Endothelial cell of umbilical vein (primary cell): ENCODE measurements at regions not wholly inside any gene's neighbourhood (a gene's known extent, or its start where the extent isn't known, plus 50 kb on each side); places are given as distances from the start of the nearest gene placed in this dataset.

Experiments used
- BruUV-seq: library from RNA; stranded (reverse); fragments of 400-500 nt; replicated peaks from 2 replicates; lab custom pipeline; 2021; lab: Mats Ljungman, UMichigan
- CTCF ChIA-PET: fragments of 300-600, 350-600 bp; sonication (Branson Sonifier 250); formaldehyde crosslinking; loops from one replicate; lab custom pipeline; 2021; ENCODE audit warnings: antibody characterized with exemption, inconsistent platforms; lab: Charles Lee
- POLR2A ChIA-PET: fragments of 300-600, 350-600 bp; sonication (Branson Sonifier 250); formaldehyde crosslinking; loops from one replicate; lab custom pipeline; 2021; ENCODE audit warnings: antibody characterized with exemption, inconsistent platforms; lab: Charles Lee
- DNase-seq: peaks from one replicate; pipeline ENCODE4 v3.0.0-alpha.2; 2011; ENCODE audit warnings: low read depth, low spot score
- FAIRE-seq: peaks from 2 replicates; lab custom pipeline; 2011; peaks lifted over from hg19 to GRCh38; lab: Jason Lieb, UNC
- H2AFZ ChIP-seq: 2 replicates; pipeline ENCODE4 v1.6.0; 2012; ENCODE audit warnings: low read depth, low read length, control low read depth, inconsistent platforms
- H3K27ac ChIP-seq: 2 replicates; pipeline ENCODE4 v1.5.1; 2011; ENCODE audit warnings: low read depth, mild to moderate bottlenecking, control low read depth, low read length, moderate library complexity; ENCODE audit not compliant: insufficient read depth
- H3K27me3 ChIP-seq, 2 experiments: 2 replicates each; pipeline versions ENCODE4 v1.6.0 to v1.6.1; 2011; ENCODE audit warnings: low read length in 2 of 2, mixed read lengths in 1 of 2; ENCODE audit not compliant: control insufficient read depth in 2 of 2, insufficient read depth in 2 of 2
- H3K36me3 ChIP-seq, 2 experiments: 2 replicates in 1 of 2; 3 replicates in 1 of 2; pipeline ENCODE4 v1.5.1; 2011; ENCODE audit warnings: low read length in 2 of 2, mild to moderate bottlenecking in 1 of 2, moderate library complexity in 1 of 2; ENCODE audit not compliant: control insufficient read depth in 2 of 2, insufficient read depth in 2 of 2; ENCODE audit errors: extremely low read depth in 1 of 2
- H3K4me1 ChIP-seq: 3 replicates; pipeline ENCODE4 v1.5.1; 2011; ENCODE audit warnings: mild to moderate bottlenecking, low read length; ENCODE audit not compliant: control insufficient read depth, insufficient read depth; ENCODE audit errors: extremely low read depth
- H3K4me2 ChIP-seq: 2 replicates; pipeline ENCODE4 v1.6.1; 2011; ENCODE audit warnings: low read length, control low read depth, mixed read lengths; ENCODE audit not compliant: insufficient read depth
- H3K4me3 ChIP-seq, 3 experiments: fragments of 200-600 bp in 1 of 3; sonication (generic), shearing (Covaris generic) in 1 of 3; replicated peaks in 1 of 3; 2 replicates each; pipeline ENCODE4 v1.5.1; 2011 to 2016; ENCODE audit warnings: control low read depth in 3 of 3, low read length in 3 of 3, mild to moderate bottlenecking in 2 of 3, inconsistent platforms in 1 of 3, low read depth in 1 of 3, moderate library complexity in 1 of 3; ENCODE audit not compliant: insufficient read depth in 1 of 3
- H3K79me2 ChIP-seq: 2 replicates; pipeline ENCODE4 v1.6.0; 2012; ENCODE audit warnings: low read length, inconsistent platforms; ENCODE audit not compliant: control insufficient read depth, insufficient read depth
- H3K9ac ChIP-seq: replicated peaks from 2 replicates; pipeline ENCODE3; 2011; ENCODE audit warnings: low read length, control low read depth; ENCODE audit not compliant: insufficient read depth; ENCODE audit errors: extremely low read depth
- H3K9me1 ChIP-seq: replicated peaks from 3 replicates; pipeline ENCODE4 v1.6.0; 2011; ENCODE audit warnings: mild to moderate bottlenecking, low read length; ENCODE audit not compliant: control insufficient read depth, insufficient read depth; ENCODE audit errors: extremely low read depth
- H3K9me3 ChIP-seq: replicated peaks from 2 replicates; pipeline ENCODE4 v1.5.1; 2012; ENCODE audit warnings: low read length, inconsistent platforms; ENCODE audit not compliant: control insufficient read depth, insufficient read depth
- H4K20me1 ChIP-seq: replicated peaks from 2 replicates; pipeline ENCODE3; 2011; ENCODE audit warnings: mild to moderate bottlenecking, low read length; ENCODE audit not compliant: control insufficient read depth, insufficient read depth; ENCODE audit errors: extremely low read depth
- EZH2 ChIP-seq: IDR thresholded peaks from 2 replicates; pipeline ENCODE4 v1.6.1; 2012; ENCODE audit warnings: borderline replicate concordance, low read depth, mild to moderate bottlenecking, moderate library complexity, low read length, inconsistent platforms; ENCODE audit not compliant: severe bottlenecking
- FOS ChIP-seq: IDR thresholded peaks from 2 replicates; pipeline ENCODE4 v1.6.1; 2011; ENCODE audit warnings: mild to moderate bottlenecking, low read length, moderate library complexity, borderline replicate concordance; ENCODE audit not compliant: insufficient read depth
- GATA2 ChIP-seq: IDR thresholded peaks from 2 replicates; pipeline ENCODE4 v1.7.0; 2011; ENCODE audit warnings: low read depth, mild to moderate bottlenecking, moderate library complexity, mixed read lengths, low read length; ENCODE audit not compliant: insufficient read length, insufficient read depth
- JUN ChIP-seq: IDR thresholded peaks from 2 replicates; pipeline ENCODE4 v1.6.1; 2011; ENCODE audit warnings: borderline replicate concordance, low read depth; ENCODE audit not compliant: insufficient read length, insufficient read depth
- MYC ChIP-seq: IDR thresholded peaks from one replicate; pipeline ENCODE4 v1.6.1; 2011; ENCODE audit warnings: mild to moderate bottlenecking, low read depth, low read length
- POLR2A ChIP-seq: IDR thresholded peaks from 2 replicates; pipeline ENCODE4 v1.6.1; 2012; ENCODE audit warnings: low read depth, mild to moderate bottlenecking, control low read depth, low read length
- POLR2AphosphoS5 ChIP-seq: IDR thresholded peaks from 2 replicates; pipeline ENCODE4 v1.6.1; 2012; ENCODE audit warnings: low read depth, mild to moderate bottlenecking, control low read depth, low read length, moderate library complexity; ENCODE audit not compliant: insufficient read depth
- dilution Hi-C: fragments of 300-500 bp; cut with MboI; formaldehyde crosslinking; loops from one replicate; pipeline ENCODE4 v1.15.0; 2019; ENCODE audit warnings: low sequenced_read_pairs; ENCODE audit not compliant: extremely low pct_ligation_motif_present
- intact Hi-C: fragments of 100-400 bp; cut with micrococcal nuclease; formaldehyde crosslinking; loops from one replicate; pipeline ENCODE4 v1.10.0; 2022
- TF ChIP-seq, protein P1 (sequence below): IDR thresholded peaks from 2 replicates; pipeline ENCODE4 v1.6.1; 2011; ENCODE audit not compliant: insufficient read depth, insufficient read length
- TF ChIP-seq, protein P2 (sequence below), 2 donors: IDR thresholded peaks; 1 replicate in 1 of 2; 2 replicates in 1 of 2; pipeline ENCODE4 v1.5.1; 2011; ENCODE audit warnings: low read length in 2 of 2, mild to moderate bottlenecking in 2 of 2, moderate library complexity in 2 of 2, control low read depth in 1 of 2, inconsistent platforms in 1 of 2, low read depth in 1 of 2; ENCODE audit not compliant: insufficient read depth in 1 of 2; ENCODE audit errors: extremely low read depth in 1 of 2

DNA sequence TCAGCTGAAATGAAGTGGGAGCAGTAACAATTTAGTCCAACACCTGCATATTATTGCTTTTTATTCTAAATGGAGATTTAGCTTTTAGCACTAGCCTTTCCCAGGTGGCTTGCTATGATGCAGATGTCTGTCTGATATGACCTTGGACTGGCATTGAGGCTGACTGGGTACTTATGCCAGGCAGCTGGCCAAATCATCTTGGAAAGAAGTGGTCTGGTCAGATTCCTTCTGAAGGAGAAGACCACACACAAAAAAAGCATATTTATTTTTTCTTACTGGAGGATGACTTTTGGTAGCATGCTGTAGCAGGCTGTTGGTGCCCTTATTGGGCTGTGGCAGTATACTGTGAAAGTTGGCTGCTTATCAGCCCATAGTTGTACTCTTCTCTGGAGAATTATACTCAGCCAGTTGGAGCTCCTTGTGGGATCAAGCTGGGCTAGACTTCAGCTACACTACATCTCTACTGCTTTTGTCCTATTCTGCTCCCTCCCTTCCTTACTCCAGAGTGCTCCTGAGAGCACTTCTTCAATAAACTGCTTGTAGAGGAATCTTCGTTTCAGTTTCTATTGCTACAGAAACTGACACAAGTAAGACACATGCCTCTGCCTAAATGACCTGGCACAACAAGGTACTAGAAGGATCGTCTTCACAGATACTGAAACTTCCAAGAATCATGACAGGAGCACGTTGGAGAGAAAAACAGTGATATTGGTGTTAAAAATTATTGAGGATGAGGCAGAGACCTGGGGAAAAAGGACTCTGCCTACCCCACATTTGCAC lies 196.8 kb upstream of the RPS6KA3 start:
- Histone ChIP-seq H3K9me1 (no peaks in the 10 kb centered on the region), H3K27ac (no peak overlapping the region), H3K9me3 (no peaks in the 10 kb centered on the region), H3K9ac (no peak overlapping the region), H3K4me3 (no peak overlapping the region), H3K79me2 (no peaks in the 10 kb centered on the region), H3K4me1 (peaks cover 4% of the 10 kb centered on the region), H4K20me1 (no peaks in the 10 kb centered on the region), H3K36me3 (no peaks in the 10 kb centered on the region), H2AFZ (no peak overlapping the region), H3K4me2 (no peak overlapping the region), H3K27me3 (no peaks in the 10 kb centered on the region)
- TF ChIP-seq POLR2AphosphoS5 (no peak), EZH2 (no peak), GATA2 (no peak), POLR2A (no peak), FOS (no peak), JUN (no peak), MYC (no peak)
- TF ChIP-seq, protein P1, sequence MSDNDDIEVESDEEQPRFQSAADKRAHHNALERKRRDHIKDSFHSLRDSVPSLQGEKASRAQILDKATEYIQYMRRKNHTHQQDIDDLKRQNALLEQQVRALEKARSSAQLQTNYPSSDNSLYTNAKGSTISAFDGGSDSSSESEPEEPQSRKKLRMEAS, result no peak
- TF ChIP-seq, protein P2, sequence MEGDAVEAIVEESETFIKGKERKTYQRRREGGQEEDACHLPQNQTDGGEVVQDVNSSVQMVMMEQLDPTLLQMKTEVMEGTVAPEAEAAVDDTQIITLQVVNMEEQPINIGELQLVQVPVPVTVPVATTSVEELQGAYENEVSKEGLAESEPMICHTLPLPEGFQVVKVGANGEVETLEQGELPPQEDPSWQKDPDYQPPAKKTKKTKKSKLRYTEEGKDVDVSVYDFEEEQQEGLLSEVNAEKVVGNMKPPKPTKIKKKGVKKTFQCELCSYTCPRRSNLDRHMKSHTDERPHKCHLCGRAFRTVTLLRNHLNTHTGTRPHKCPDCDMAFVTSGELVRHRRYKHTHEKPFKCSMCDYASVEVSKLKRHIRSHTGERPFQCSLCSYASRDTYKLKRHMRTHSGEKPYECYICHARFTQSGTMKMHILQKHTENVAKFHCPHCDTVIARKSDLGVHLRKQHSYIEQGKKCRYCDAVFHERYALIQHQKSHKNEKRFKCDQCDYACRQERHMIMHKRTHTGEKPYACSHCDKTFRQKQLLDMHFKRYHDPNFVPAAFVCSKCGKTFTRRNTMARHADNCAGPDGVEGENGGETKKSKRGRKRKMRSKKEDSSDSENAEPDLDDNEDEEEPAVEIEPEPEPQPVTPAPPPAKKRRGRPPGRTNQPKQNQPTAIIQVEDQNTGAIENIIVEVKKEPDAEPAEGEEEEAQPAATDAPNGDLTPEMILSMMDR (IDR thresholded peaks at IDR 0.05; ENCODE audit: extremely low read depth in 1 of 2, insufficient read depth in 1 of 2, low read depth in 1 of 2, low read length in 2 of 2), result no peak
- CTCF ChIA-PET, result interaction anchor here (1.3 kb wide), 2 partner anchors 8 to 66 kb away, joined by 5 to 6 read pairs; no protein-coding TSS in a partner anchor
- intact Hi-C loops (no loop called here), dilution Hi-C loops (no loop called here)
- no peak for FAIRE-seq
- POLR2A ChIA-PET, result no interaction called here
- no peak for DNase-seq
- BruUV-seq, result no TSS peak
